NCI-H460 (cell line): ENCODE measurements at regions not wholly inside any gene's neighbourhood (a gene's known extent, or its start where the extent isn't known, plus 50 kb on each side); places are given as distances from the start of the nearest gene placed in this dataset.
"Not testable (repeated sequence)": the region's sequence is repeated elsewhere in the genome, so short reads cannot be mapped to it uniquely, and the experiment has no call there.

ENCODE experiments used
- DNase-seq: peaks from one replicate; pipeline ENCODE4 v3.0.0-alpha.2; 2016; ENCODE audit warnings: low read depth; ENCODE audit errors: extremely low read depth

DNA sequence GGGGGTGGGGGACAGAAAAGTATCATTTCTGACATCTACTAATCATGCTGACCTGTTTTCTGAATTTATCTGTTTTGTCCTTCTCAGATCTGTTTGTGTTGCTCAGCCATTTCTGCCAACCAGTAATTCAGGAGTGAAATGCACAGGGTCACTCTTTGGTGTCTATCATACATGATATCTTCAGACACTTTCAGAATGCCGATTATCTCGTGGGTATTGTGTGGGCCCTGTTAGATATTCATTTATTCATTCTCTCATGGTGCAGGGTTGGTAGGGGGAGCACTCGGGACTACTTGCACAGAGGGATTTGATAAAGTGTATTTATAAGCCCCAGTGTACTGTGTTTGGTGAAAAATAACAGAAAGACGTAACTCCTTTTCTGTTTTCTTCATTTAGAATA lies 101.2 kb upstream of the CITED2 start:
- DNase-seq: no peak

DNA sequence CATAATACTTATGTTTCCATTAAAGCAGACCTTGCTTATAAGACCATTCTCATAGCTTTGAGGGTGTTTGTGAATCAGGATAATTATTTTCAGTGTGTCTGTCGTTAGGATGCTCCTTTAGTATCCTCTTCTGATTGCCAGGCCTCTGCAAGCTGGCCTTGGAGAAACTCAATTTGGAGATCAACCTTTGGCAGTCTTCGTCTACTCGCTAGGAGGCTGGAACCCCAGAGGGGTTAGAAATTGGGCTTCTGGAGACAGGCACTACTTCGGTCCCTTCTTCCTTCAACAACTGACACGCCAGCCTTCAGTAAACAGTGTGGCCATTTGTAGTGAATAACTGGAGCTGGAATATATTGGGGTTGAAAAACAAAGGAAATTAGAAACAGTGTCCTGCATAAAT lies 100.8 kb upstream of the CITED2 start:
- DNase-seq: no peak

DNA sequence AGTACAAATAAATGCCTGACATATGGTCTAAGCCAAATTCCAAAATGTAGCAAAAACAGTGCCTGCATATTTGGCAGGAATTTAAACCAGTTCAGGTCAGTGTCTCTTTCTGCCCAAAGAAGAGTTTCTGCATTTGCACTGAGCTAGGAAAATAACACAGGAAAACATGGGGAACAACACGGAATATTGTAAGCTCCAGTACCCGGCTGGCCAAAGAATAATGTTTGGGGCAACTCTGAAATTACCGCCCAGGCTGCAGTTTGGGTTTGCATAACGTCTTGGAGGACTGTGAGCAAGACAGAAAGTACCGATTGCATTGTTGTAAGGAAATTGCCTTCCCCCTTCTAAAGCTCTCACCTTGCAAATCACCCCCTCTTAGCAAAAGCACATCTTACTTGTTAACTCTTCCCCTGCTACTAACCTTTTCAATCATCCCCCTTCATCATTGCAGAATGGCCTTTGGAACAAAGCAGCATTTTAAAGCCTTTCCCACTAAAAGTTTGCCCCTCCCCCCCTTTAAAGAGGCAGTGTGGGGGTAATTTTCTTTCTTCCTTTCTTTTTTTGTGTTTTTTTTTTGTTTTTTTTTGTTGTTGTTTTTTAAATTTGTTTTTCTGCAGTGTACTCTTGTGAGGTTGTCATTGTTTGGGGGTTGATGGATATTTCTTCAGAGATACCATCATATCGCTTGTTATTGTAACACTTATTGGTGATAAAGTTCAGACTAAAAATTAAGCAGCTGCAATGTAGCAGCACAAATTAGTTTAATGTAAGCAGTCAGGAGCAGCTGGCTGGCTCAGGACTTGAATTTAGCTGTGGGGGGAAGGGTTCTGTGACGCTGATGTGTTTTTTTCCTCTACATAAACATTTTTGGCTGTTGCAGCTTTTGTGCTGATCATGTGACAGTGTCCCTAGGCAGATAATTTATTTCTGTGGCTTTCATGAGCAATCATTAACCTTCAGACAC lies 100.0 kb upstream of the CITED2 start:
- no peak for DNase-seq

DNA sequence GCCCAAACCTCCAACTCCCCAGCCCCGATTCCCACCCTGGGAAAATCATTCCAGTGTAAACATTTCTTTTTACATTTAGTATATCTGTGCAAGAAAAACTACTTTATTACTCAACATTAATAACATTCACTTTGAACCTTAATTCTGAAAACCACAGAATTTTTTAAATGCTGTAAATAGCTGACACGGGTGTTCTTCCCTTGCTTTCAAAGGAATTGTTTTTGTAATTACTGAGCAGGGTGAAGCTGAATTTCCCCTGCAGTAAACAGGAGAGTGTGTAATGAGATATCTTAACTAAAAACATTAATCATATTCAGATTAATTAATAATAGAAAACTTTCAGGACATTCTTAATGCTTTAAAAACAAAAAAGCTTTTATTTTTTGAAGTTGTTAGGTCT lies 99.3 kb upstream of the CITED2 start:
- DNase-seq: no peak

DNA sequence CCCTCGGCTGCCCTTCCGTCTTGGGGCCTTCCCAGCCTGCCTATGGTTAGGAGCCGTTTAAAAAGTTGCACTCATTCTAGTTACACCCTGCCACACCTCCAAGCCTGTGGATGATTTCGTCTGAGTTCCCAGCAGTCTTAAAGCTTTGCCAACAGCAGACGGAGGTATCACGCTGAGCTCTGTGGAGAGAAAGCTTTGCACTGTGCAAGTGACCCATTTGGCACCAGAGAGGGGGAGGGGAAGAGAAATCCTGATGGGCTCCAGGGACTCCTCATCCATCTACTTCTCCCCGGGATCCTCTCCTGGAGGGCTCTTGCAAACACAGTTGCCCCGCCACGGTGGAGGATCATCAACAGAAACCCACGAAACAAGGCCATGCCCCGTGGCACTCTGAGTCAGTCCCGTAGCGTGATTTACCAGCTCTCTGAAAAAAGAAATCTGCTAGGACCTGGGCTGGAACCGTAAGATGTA lies 98.8 kb upstream of the CITED2 start:
- no peak for DNase-seq

DNA sequence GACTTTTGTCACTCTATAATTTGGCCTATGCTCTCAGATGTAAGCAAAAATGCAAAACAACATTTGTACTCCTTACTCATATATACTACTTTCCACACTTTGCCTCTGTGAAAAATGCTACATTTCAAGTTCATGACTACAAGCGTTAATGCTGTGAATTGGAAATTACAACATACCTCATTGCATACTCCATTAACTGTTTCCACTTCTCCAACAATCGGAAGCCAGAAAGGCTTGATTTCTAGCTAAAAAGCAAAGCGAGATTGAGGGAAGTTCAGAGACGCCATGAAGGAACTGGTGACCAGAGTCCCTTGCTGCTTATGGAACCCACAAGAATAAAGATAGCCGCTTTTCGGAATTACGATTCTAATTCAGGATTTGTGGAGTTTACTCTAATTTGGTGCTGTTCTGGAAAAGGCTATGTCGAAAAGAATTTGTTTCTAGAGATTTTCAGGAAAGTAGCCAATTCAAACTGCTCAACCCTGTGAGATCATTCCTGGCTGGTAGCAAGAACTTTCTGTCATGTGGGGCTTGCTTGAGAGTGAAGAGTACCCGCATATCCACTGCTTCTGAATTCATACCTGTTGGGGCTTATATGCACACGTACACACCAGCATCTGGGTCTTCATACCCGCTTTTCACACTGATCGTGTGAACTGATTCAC lies 98.0 kb upstream of the CITED2 start:
- no peak for DNase-seq

DNA sequence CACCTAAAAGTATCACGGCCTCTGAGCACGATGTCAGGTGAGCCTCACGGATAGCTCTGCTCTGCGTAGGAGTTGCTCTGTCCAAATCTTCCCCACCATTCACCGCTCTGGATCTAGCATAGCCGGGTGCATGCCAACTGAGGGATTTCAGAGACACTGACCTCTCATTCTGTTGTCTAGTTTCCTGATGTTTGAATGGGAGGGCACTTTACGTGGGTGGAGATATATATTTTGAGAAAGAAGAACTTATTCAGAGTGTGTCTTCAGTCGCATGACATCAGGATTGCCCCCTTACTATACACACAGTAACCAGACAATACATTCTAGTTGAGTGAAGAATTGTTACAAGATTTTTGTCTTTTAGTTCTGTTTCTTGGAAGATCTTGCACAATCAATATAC lies 96.5 kb upstream of the CITED2 start:
- DNase-seq: no peak

DNA sequence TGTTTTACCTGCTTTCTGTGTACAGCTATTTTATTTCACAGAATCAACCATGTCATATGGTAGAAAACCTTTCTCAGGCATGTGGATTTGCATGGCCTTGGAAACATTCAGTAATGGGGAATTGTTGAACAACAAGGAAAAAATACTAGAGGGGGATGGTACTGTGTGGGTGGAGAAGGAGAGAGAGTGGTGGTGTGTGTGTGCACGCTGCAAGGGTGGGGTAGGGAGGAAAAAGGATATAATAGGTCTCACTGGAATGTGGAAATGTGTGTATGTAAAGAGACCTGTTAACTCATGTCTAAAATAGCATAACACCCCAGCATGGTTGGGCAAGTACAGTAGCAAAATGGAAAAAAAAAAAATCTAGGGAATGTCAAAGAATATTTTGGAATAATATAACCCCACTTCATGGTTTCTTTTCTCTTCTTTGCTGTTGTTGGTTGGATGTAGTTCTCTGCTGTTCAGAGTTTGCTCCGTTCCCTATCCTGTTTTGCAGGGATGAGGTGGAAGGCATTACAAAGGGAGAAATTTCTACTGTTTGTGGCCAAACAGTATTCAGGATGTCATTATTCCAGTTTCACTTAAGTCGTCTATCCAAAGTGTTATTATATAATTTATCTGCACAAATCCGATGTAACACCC lies 93.9 kb upstream of the CITED2 start:
- DNase-seq: no peak

DNA sequence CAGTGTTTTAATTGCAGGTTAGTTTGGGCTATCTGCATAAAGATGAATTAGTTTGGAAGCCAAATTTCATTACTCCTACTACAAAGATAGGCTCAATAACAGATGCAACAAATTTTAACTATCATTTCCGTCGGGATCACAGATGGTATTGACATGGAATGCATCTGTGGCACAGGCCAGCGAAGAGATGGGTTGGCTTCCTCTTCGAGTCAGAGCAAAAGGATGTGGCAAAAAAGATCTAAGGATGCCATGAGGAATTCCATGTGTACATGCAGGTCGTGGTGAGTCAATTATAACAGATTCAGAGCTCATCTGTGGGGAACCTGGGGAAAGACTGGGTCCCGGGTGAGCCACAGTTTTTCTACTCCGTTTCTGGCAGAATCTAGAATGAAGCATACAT lies 83.0 kb upstream of the CITED2 start:
- DNase-seq: no peak

DNA sequence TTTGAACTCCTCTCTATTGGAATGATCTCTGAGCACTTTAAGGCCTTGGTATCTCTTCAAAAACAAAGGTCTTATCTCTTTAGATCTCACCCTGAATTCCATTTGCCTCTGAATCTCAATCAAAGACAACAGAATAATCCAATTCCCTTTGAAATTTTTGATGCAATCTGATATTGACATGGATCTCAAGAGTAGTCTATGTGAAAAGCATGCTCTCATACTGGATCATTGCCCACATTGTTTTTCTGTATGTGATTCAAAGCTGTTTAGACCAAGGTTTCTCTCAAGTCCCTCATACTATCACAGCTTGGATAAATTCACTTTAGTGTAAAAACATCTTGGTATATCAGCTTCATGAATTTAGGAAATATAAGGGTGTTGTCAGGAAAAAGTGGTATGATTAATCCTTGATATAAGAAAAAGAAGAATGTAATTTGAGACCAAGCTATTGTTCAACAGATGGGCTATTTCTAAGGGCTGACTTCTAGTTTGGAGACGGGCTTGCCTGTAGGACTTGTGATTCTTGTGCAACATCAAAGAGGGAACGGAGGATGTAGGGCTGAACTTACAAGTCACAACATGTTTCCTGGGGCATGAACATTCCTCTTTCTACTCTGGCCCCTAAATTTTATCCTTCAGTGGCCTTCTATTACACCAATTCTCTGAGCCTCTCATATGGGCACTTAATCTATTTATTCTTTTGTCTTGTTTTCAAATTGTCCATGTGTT lies 77.9 kb upstream of the CITED2 start:
- DNase-seq: no peak

DNA sequence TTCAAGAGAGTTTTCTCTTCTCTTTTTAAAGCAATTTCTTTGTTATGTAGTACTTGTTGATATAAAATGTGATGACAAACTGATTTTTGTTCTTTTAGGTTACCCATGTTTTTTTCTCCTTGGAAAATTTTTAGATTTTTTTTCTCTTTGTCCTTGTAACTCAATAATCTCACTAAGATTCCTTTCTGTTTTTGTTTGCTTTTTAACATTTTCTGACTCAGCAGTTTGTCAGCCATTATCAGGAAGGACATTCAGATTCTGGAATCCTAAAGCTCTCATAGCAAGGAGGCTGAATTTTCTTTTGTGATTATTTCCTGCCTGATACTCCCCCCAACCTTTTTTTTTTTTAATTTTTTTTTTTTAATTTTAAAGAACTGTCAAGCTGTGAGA lies 75.2 kb upstream of the CITED2 start:
- DNase-seq: no peak

DNA sequence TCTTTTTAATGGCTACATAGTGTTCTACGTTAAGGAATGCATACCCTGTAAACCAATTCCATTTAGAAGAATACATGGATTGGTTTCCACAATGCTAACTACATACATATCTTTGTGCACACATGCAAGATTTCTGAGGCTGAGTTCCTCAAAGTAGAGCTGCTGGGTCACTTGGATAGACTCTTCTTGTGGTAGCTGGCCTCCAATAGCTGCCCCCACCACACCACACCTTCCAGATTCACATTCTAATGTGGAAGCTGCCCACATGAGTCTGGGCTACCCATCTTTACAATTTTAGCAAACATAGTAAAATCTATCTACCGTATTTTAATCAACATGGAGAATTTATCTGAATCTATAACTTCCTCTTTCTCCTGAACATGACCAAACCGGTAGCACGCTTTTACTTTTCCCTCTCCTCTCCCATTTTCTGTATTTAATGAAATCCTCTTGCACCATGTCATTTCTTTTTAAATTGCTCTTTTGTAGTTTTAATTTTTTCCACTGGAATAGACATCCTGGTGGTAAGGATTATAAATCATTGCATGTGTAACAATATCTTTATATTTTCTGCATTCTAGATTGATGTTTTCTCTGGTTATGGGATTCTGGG lies 74.7 kb upstream of the CITED2 start:
- no peak for DNase-seq

DNA sequence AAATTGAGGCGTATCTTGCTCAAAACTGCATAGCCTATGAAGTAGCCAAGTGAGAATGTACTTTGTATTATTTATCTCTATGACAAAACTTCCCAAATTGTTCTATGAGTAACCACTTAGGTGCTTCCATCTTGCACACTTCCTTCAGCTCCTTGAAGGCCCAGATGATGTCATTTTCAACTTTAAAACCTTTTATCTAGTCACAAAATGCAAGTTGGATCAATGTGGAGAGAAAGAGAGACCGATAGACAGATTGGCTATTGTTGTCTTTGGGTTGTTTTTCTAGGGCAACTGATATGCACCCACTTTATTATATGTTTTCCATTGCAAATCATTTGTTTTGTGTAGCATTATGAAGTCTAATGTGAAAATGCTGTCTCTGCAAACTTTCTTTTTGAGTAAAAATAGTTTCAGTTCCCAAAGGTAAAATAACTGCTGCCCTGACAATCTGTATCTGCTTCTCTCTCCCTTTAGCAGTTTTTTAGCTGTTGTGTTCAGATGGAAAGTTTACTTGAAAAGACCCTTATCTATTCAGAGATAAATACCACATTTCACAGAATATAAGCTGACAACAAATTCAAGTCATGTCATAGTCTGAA lies 73.7 kb upstream of the CITED2 start:
- no peak for DNase-seq

DNA sequence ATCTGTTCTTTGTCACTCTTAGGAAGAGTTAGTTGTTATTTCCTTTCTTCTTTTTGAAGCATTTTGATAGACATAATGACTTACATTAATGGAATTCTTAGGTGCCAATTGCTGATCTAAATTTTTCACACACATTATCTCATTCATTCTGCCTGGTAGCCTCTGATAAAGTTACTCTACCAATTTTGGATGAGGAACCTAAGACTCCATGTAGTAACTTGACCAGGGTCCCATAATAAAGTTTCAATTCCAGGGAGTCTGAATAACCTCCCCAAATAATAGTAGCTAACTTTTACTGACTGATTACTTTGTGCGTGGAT lies 73.2 kb upstream of the CITED2 start:
- no peak for DNase-seq

DNA sequence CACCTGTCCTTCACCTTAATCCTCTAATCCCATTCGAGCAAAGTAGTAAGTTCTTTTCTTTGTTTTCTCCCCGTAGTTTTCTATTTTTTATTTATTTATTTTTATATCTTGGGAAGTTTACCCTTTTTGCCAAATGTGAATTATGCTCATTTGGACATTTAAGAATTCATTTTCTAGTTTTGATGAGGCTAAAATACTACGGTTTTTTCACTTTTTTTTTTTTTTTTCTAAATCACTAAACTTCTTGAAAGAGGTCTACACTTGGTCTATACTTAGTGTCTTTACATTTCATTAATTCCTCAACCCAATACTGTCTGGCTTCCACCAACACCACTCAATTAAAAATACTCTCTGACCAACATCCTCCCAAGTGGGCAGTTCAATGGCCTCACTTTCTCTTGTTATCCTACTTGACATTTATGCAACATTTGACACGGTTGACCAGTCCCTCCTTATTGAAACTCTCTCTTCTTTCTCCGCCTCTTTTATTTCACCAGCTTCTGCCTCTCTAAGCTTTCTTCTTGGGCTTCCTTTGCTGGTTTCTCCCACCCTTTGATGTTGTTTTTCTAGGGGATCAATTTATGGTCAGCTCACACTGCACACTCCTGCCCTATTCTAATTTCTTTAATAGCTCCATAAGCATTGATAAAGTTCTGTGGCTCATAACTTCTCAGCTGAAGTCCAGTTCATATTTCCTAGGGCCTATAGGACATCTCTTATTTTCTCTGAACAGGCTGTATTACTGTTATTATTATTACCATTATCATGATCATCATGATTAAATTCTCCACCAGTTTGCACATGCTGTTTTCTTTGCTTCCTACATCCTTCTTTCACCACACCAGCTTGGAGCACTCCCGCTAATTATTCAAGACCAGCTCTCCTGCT lies 72.6 kb upstream of the CITED2 start:
- DNase-seq: no peak

DNA sequence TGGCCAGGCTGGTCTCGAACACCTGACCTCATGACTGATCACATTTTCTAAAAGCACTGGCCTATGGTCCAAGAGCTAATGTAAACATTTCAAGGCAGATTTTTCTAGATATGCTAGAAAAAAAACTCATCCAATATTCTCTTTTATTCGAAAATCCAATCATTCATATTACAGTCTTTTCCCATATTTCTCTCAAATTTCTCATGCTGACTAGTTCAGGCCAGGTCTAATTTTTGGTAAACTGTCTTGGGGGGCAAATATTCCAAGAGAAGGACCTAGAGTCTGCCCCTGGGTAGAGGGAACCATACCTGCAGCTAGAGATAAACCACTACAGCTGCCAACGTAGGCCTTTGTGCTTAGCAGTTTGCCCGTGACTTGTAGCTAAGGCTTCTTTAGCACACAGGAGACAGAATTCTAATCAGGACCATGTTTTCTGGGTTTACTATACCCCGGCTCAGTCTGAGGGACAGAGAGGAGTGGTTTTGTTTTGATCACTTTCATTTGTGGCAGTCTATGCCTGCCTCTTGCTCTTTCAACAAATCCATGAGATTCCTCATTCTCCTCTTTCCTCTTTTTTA lies 71.8 kb upstream of the CITED2 start:
- DNase-seq: no peak

DNA sequence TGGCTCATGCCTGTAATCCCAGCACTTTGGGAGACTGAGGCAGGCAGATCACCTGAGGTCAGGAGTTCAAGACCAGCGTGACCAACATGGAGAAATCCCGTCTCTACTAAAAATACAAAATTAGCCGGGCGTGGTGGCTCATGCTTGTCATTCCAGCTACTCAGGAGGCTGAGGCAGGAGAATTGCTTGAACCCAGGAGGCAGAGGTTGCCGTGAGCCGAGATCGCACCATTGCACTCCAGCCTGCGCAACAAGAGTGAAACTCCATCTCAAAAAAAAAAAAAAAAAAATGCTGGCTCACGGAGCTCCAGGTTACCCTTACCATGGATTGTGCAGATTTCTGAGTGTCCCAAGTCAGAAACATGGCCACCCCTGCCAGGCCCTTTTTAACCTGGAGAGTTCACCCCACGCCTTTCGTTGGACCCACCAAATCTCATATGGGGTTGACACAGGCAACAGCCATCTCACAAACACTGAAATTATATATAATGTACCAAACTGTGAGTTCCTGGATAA lies 69.9 kb upstream of the CITED2 start:
- DNase-seq: not testable (repeated sequence)

DNA sequence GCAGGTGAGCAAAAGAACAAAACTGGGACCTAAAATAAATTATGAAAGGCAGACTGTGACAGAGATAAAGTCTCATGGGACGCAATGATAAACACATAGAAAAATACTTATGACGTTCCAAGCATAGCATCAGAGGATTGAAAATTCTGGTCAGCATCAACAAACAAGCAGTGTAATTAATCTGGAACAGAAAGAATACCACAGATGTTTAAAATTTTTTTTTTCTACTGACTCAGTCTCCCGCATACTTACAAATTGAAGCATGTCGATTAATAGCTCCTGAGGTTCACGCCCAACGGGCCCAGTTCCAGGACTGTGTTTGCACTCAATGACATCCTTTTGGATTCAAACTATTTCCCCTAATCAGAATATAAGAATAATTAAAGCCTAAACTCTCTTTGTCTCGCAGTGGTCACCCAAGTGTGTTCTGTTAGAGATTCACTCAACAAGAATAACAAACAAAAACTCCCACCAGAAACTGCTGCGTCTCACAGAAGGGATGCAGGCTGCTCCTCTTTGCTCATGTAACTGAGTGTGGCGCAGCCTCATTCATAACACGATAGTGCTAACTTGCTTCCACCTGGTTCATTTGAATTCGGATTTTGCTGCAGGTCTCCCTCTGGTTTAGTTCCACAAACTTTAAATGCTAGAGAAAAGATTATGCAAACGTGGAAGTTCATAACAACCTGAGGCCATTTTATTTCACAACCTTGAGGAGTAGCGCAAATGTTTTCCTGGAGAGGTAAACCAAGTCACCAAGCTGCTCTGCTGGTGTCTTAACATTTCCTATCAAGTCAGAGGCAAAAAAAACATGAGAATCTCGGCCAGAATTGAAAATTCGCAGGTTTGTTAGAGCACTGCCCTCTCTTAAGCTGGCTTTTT lies 69.0 kb upstream of the CITED2 start:
- no peak for DNase-seq
